GM10248 (cell line): ENCODE measurements at regions not wholly inside any gene's neighbourhood (a gene's known extent, or its start where the extent isn't known, plus 50 kb on each side); places are given as distances from the start of the nearest gene placed in this dataset.
A peak's percentile ranks its signal among the peaks of the same experiment; 100 is the strongest.

Experiments
- CTCF ChIA-PET: fragments of 300-600 bp; sonication (Branson Sonifier 250); formaldehyde crosslinking; extraction: SDS; loops from one replicate; lab custom pipeline; 2021; ENCODE audit warnings: antibody characterized with exemption; lab: Yijun Ruan, JAX
- POLR2A ChIA-PET: fragments of 350-650 bp; sonication (Branson Sonifier 250); formaldehyde crosslinking; extraction: SDS; loops from one replicate; lab custom pipeline; 2020; ENCODE audit warnings: antibody characterized with exemption; lab: Yijun Ruan, JAX
- DNase-seq: peaks from one replicate; pipeline ENCODE4 v3.0.0; 2012; ENCODE audit errors: extremely low spot score
- CTCF ChIP-seq: IDR thresholded peaks from 2 replicates; pipeline ENCODE4 v1.5.1; 2012; ENCODE audit warnings: mild to moderate bottlenecking, low read depth; ENCODE audit errors: extremely low read depth, missing control alignments, control extremely low read depth

DNA sequence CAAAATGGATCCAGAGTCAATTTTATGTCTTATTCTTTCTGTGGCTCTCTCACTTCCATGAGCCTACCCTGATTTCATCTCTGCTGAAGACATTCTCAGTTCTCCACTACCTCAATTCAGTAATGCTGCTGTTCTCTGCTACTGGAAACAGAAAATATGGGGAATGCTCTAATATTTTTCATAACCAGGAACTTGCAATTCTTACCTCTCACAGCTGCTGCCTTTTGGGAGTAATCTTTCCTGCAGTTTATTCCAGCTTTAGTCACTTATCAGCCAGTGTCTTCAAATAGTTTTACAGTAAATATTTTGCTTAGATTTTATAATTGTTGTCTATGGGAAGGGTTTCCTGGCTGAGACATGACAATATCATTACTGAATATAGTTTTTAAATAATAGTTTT lies 145.1 kb upstream of the UFM1 start:
- ChIA-PET POLR2A (no interaction called here), CTCF (no interaction called here)

GRCh38 chr13:38202740-38203139 lies 146.9 kb upstream of the UFM1 start:
- ChIA-PET CTCF (interaction anchor here (1.1 kb wide), 1 partner anchor 10 kb away, joined by 4 read pairs; no protein-coding TSS in a partner anchor), POLR2A (no interaction called here)
- TF ChIP-seq CTCF = no peak
- DNase-seq = no peak

More for the DNA sequence above, 145.1 kb upstream of the UFM1 start:
- no peak for TF ChIP-seq CTCF
- DNase-seq = no peak

- TF ChIP-seq CTCF = no peak
- POLR2A ChIA-PET = no interaction called here
- CTCF ChIA-PET = no interaction called here
- DNase-seq = no peak
These were observed 158.6 kb upstream of the UFM1 start for GRCh38 chr13:38191016-38191415.

DNA sequence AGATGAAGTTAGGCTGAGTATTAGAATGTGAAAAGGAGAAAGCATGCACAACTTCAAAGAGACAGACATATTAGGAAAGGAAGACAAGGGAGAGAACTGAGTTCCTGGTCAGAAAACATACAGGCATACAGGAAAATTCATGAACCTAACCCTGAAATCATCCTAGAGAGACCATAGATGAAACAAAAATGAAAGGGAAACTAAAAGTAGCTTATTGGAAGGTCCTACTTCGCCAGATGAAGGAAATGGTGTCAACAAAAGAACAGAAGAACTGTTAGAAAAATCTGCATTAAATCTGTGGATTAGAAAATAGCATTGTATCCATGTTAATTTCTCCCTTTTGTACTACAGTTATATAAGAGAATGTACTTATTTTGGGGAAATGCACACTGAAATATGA lies 169.0 kb upstream of the UFM1 start:
- TF ChIP-seq CTCF = no peak
- CTCF ChIA-PET = interaction anchor here (1.1 kb wide), 1 partner anchor 11 kb away, joined by 3 read pairs; no protein-coding TSS in a partner anchor
- POLR2A ChIA-PET = interaction anchor here (0.6 kb wide), 1 partner anchor 1423 kb away, joined by 4 read pairs; no protein-coding TSS in a partner anchor
- peak; percentile 6 for DNase-seq

DNA sequence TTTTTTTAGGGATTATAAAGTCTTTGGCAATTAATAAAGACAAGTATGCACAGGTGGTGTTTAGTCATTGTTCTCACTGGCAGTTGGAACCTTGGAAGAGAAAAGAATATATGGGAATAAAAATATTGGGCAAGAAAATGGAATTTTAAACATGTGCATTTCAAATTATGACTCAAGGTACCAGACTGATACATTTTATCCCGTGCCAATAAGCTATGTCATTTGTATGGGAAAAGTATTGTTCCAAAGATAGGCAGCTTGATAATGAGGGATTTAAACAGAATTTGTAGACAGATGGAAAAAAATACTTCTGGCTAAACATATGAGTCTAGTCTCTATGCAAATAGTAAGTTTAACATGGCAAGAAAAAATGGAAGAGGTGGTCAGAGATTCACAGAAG lies 169.5 kb upstream of the UFM1 start:
- DNase-seq = no peak
- CTCF ChIA-PET = interaction anchor here (1.1 kb wide), 1 partner anchor 11 kb away, joined by 3 read pairs; no protein-coding TSS in a partner anchor
- POLR2A ChIA-PET = interaction anchor here (0.6 kb wide), 1 partner anchor 1423 kb away, joined by 4 read pairs; no protein-coding TSS in a partner anchor
- no peak for TF ChIP-seq CTCF

DNA sequence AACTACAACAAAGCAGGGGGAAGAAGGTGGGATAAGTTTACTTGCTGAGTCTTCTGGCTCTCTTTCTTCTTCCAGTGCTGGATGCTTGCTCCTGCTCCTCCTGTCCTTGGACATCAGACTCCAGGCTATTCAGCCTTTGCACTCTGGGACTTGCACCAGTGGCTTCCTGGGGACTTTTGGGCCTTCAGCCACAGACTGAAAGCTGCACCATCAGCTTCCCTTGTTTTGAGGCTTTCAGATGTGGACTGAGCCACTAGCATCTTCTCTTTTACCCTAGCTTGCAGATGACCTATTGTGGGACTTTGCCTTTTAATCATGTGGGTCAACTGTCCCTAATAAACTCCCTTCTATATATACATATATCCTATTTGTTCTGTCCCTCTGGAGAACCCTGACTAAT lies 173.0 kb upstream of the UFM1 start:
- DNase-seq = no peak
- POLR2A ChIA-PET = no interaction called here
- TF ChIP-seq CTCF = no peak
- CTCF ChIA-PET = no interaction called here

- CTCF ChIA-PET = no interaction called here
These were observed 176.2 kb upstream of the UFM1 start for GRCh38 chr13:38173403-38173802.

More at GRCh38 chr13:38173403-38173802, 176.2 kb upstream of the UFM1 start:
- POLR2A ChIA-PET = no interaction called here
- no peak for TF ChIP-seq CTCF
- no peak for DNase-seq
